SKM-1 (cell line): ENCODE measurements at regions not wholly inside any gene's neighbourhood (a gene's known extent, or its start where the extent isn't known, plus 50 kb on each side); places are given as distances from the start of the nearest gene placed in this dataset.

Experiments
- DNase-seq: peaks from one replicate; lab custom pipeline; 2025; ENCODE audit not compliant: unreplicated experiment; lab: John Stamatoyannopoulos, UW

GRCh38 chr4:132506568-132506967, 642.5 kb upstream of the PCDH10 start:
- DNase-seq = no peak

- no peak for DNase-seq
Observed at GRCh38 chr4:132513491-132513890, 635.6 kb upstream of the PCDH10 start.

- no peak for DNase-seq
Observed at GRCh38 chr4:132526652-132527051, 622.4 kb upstream of the PCDH10 start.

- DNase-seq = no peak
Observed at GRCh38 chr4:132527817-132528216, 621.3 kb upstream of the PCDH10 start.

- DNase-seq = no peak
Observed at GRCh38 chr4:132530861-132531260, 618.2 kb upstream of the PCDH10 start.

- no peak for DNase-seq
Observed at GRCh38 chr4:132540268-132540667, 608.8 kb upstream of the PCDH10 start.

- no peak for DNase-seq
Observed at GRCh38 chr4:132540797-132541196, 608.3 kb upstream of the PCDH10 start.

- DNase-seq = no peak
Observed at GRCh38 chr4:132542228-132542627, 606.9 kb upstream of the PCDH10 start.

- no peak for DNase-seq
Observed at GRCh38 chr4:132548463-132548862, 600.6 kb upstream of the PCDH10 start.

GRCh38 chr4:132556316-132556715, 592.8 kb upstream of the PCDH10 start:
- no peak for DNase-seq

- DNase-seq = no peak
Observed at GRCh38 chr4:132557660-132558059, 591.4 kb upstream of the PCDH10 start.

- DNase-seq = no peak
Observed at GRCh38 chr4:132564920-132565319, 584.2 kb upstream of the PCDH10 start.

- no peak for DNase-seq
Observed at GRCh38 chr4:132565542-132565941, 583.6 kb upstream of the PCDH10 start.

GRCh38 chr4:132572210-132572609, 576.9 kb upstream of the PCDH10 start:
- no peak for DNase-seq

- no peak for DNase-seq
Observed at GRCh38 chr4:132587626-132588025, 561.5 kb upstream of the PCDH10 start.

GRCh38 chr4:132592340-132592739, 556.8 kb upstream of the PCDH10 start:
- DNase-seq = no peak

GRCh38 chr4:132592850-132593249, 556.2 kb upstream of the PCDH10 start:
- no peak for DNase-seq

- no peak for DNase-seq
Observed at GRCh38 chr4:132593717-132594400, 555.2 kb upstream of the PCDH10 start.

GRCh38 chr4:132596186-132596585, 552.9 kb upstream of the PCDH10 start:
- no peak for DNase-seq

- no peak for DNase-seq
Observed at GRCh38 chr4:132605551-132605950, 543.5 kb upstream of the PCDH10 start.

GRCh38 chr4:132614682-132615081, 534.4 kb upstream of the PCDH10 start:
- DNase-seq = no peak

- no peak for DNase-seq
Observed at GRCh38 chr4:132619968-132620367, 529.1 kb upstream of the PCDH10 start.
